DND-41 (cell line): ENCODE measurements at regions not wholly inside any gene's neighbourhood (a gene's known extent, or its start where the extent isn't known, plus 50 kb on each side); places are given as distances from the start of the nearest gene placed in this dataset.

Experiments used
- CTCF ChIP-seq: IDR thresholded peaks from 2 replicates; pipeline ENCODE4 v1.5.1; 2012; ENCODE audit warnings: borderline replicate concordance, low read length, moderate library complexity, mild to moderate bottlenecking; ENCODE audit not compliant: poor library complexity, severe bottlenecking; ENCODE audit errors: extremely low read depth
- EZH2 ChIP-seq: IDR thresholded peaks from 3 replicates; pipeline ENCODE4 v1.6.1; 2012; ENCODE audit warnings: borderline replicate concordance, low read depth, mild to moderate bottlenecking, moderate library complexity, low read length, inconsistent platforms; ENCODE audit not compliant: severe bottlenecking

GRCh38 chr2:35454966-35455638 is 900.5 kb upstream of the CRIM1 start:
- TF ChIP-seq CTCF: peak; percentile 9
- TF ChIP-seq EZH2: no peak
